NCI-H1417 treated with DMSO at 0.1 percent for 48 hours (cell line): ENCODE measurements at regions not wholly inside any gene's neighbourhood (a gene's known extent, or its start where the extent isn't known, plus 50 kb on each side); places are given as distances from the start of the nearest gene placed in this dataset.
"Not testable (repeated sequence)": the region's sequence is repeated elsewhere in the genome, so short reads cannot be mapped to it uniquely, and the experiment has no call there.

Source experiments
- DNase-seq: peaks from one replicate; lab custom pipeline; 2025; lab: John Stamatoyannopoulos, UW

- DNase-seq: no peak
These were observed 161.5 kb downstream of the NRIP1 start for GRCh38 chr21:14903172-14903865.

GRCh38 chr21:14901482-14901958, 163.3 kb downstream of the NRIP1 start:
- DNase-seq: no peak

GRCh38 chr21:14900611-14901010, 164.2 kb downstream of the NRIP1 start:
- no peak for DNase-seq

GRCh38 chr21:14900058-14900457, 164.7 kb downstream of the NRIP1 start:
- DNase-seq: no peak

GRCh38 chr21:14895792-14896191, 169.0 kb downstream of the NRIP1 start:
- no peak for DNase-seq

- no peak for DNase-seq
These were observed 174.7 kb downstream of the NRIP1 start for GRCh38 chr21:14890141-14890540.

- DNase-seq: no peak
These were observed 175.6 kb downstream of the NRIP1 start for GRCh38 chr21:14889080-14889810.

GRCh38 chr21:14888202-14888601, 176.6 kb downstream of the NRIP1 start:
- DNase-seq: no peak

GRCh38 chr21:14886001-14886400, 178.8 kb downstream of the NRIP1 start:
- no peak for DNase-seq

GRCh38 chr21:14883351-14883750, 181.4 kb downstream of the NRIP1 start:
- no peak for DNase-seq

GRCh38 chr21:14882545-14882944, 182.3 kb downstream of the NRIP1 start:
- DNase-seq: not testable (repeated sequence)

GRCh38 chr21:14881863-14882499, 182.8 kb downstream of the NRIP1 start:
- DNase-seq: no peak

- DNase-seq: no peak
These were observed 183.9 kb downstream of the NRIP1 start for GRCh38 chr21:14880922-14881321.

GRCh38 chr21:14879458-14879857, 185.3 kb downstream of the NRIP1 start:
- no peak for DNase-seq

GRCh38 chr21:14878971-14879370, 185.8 kb downstream of the NRIP1 start:
- DNase-seq: no peak

- no peak for DNase-seq
These were observed 187.1 kb downstream of the NRIP1 start for GRCh38 chr21:14877581-14878228.

- no peak for DNase-seq
These were observed 188.3 kb downstream of the NRIP1 start for GRCh38 chr21:14876524-14876840.

GRCh38 chr21:14875704-14876523, 188.9 kb downstream of the NRIP1 start:
- no peak for DNase-seq

- no peak for DNase-seq
These were observed 189.6 kb downstream of the NRIP1 start for GRCh38 chr21:14875186-14875585.

GRCh38 chr21:14874379-14874778, 190.4 kb downstream of the NRIP1 start:
- no peak for DNase-seq

- no peak for DNase-seq
These were observed 192.9 kb downstream of the NRIP1 start for GRCh38 chr21:14871861-14872260.

GRCh38 chr21:14870853-14871149, 194.0 kb downstream of the NRIP1 start:
- DNase-seq: no peak
